ENCODE measurements at regions not wholly inside any gene's neighbourhood (a gene's known extent, or its start where the extent isn't known, plus 50 kb on each side); places are given as distances from the start of the nearest gene placed in this dataset.
"Not testable (repeated sequence)": the region's sequence is repeated elsewhere in the genome, so short reads cannot be mapped to it uniquely, and the experiment has no call there.

GRCh38 chr14:97773598-97773997, 976.4 kb downstream of the VRK1 start:
- DNase-seq = no peak

- DNase-seq = no peak
These were observed 979.8 kb downstream of the VRK1 start for GRCh38 chr14:97776890-97777558.

- no peak for DNase-seq
These were observed 980.6 kb downstream of the VRK1 start for GRCh38 chr14:97777622-97778355.

DNA sequence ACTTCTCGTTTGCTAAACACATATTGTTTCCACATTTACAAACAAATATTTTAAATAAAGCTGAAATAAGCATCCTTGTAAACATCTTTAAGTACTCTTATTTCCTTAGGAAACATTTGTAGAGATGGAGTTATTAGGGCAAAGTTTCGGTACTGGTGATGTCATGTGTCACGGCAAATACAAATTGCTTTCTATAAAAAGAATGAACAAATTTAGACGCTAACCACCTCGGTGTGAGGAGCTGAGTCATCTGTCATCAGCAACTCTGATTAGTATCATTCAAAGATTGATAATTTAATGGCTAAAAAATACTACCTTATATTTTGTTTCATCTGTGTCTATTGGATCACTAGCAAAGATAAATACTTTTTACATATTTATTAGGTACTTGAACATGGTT, 982.0 kb downstream of the VRK1 start:
- no peak for DNase-seq

DNA sequence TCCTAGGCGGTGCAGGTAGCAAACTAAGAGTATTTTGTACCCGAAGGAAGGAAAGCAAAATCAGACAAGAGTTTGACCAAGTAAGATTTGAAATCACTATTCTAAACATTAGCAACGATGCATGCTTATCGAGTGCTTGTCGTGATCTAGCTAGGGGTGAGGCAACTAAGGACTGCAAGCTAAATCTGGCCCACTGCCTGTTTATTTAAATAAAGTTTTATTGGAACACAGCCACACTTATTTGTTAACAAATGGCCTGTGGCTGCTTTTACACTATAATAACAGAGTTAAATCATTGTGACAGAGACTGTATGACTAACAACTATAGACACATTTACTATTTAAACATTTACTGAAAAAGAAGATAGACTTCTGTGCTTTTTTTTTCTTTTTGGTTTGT, 983.6 kb downstream of the VRK1 start:
- no peak for DNase-seq

- DNase-seq = no peak
These were observed 984.8 kb downstream of the VRK1 start for GRCh38 chr14:97781961-97782360.

DNA sequence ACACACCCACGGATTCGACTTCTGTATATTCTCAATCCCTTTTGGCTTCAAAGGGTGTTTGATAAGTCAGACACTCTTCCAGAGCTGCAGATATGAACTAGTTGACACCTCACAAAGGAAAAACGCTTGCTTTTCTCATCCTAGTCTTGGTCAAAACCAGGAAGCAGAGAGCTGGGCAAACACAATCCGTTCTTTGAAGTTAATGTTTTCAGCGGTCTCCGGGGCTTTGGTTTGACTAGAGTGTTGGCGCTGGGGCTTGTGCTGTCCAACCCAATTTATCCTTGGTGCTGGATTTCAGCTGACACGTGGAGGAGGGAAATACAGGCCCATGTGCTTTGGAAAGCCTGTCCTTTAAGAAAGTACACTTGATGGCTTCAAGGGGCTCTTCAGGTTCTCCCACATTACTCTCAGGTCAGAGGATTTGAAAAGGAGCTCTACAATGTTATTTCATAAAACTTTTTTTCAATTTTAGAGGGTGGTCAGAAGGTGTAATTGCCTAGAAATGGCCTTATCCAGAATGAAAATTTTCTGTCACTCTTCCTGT, 985.8 kb downstream of the VRK1 start:
- DNase-seq = peak; percentile 8

DNA sequence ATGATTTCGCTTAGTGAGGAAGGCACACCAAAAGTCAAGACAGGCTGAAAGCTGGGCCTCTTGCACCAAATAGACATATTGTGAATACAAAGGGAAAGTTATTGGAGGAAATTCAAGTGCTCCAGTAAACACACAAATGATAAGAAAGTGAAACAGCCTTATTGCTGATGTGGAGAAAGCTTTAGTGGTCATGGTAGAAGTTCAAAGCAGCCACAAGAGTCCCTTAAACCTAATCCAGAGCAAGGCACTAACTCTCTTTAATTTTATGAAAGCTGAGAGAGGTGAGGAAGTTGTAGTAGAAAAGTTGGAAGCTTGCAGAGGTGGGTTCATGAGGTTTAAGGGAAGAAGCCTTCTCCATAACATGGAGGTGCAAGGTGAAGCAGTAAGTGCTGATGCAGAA, 988.3 kb downstream of the VRK1 start:
- DNase-seq = no peak

DNA sequence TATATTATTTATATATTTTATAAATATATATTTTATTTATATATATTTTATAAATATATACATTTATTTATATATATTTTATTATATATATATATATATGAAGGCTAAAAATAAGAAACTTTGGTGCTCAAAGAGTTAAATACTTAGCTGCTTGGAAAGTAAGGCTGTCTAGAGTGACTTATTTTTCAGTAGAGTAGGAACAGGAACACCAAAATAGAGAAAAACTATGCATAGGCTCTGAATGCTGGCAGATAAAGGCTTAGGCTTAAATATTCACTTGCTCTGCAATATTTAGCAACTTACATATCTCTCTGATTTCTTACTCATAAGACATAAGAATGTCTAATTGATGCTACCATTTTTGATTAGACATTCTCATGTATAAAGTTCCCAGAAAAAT, 991.2 kb downstream of the VRK1 start:
- no peak for DNase-seq

GRCh38 chr14:97788846-97789526, 991.8 kb downstream of the VRK1 start:
- no peak for DNase-seq

- DNase-seq = no peak
These were observed 993.9 kb downstream of the VRK1 start for GRCh38 chr14:97791072-97791471.

GRCh38 chr14:97791906-97792305, 994.7 kb downstream of the VRK1 start:
- no peak for DNase-seq

- DNase-seq = no peak
These were observed 999.3 kb downstream of the VRK1 start for GRCh38 chr14:97796511-97796910.

GRCh38 chr14:97798176-97798575, 1001.0 kb downstream of the VRK1 start:
- no peak for DNase-seq

DNA sequence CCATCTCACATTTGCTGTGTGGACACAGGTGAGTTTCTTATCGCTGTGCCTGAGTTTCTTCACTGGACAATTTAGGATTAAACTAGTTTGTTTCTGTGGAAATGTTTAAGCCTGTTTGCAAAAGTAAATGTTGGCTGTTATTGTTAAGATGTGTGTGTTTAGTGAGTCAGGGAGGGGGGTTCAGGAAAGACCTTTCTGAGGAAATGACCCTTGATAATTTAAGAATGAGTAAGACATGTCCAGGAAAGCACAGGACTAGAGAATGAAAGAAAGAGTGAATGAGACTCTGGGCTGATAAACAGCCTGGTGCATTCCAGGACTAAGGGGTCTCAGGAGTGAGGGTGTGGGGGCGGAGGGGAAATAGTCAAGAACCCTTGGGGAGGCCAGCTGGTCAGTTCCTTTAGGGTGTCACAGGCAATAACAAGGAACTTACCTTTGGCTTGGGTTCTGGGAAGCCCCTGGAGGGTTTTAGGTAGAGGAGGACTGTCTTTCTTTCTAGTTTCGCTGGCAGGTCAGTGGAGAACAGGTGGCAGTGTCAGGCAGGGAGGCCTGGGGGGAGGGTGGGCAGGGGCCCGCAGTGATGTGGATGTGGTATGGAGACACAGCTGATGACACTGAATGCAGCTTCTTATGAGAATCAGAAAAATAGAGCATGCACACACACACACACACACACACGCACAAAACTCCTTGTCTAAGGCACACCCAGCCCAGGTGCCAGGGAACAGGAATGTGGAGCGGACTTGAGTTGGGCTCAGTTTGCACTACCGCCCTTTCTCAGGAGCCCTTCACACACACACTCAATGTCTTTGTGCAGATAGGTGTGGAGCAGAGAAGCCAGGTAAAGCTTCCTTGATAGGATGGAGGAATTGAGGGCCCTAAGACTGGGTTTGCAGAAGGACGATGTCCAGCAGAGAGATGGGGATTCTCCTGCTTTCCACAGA, 1005.5 kb downstream of the VRK1 start:
- DNase-seq = no peak

GRCh38 chr14:97804056-97804455, 1006.9 kb downstream of the VRK1 start:
- DNase-seq = no peak

DNA sequence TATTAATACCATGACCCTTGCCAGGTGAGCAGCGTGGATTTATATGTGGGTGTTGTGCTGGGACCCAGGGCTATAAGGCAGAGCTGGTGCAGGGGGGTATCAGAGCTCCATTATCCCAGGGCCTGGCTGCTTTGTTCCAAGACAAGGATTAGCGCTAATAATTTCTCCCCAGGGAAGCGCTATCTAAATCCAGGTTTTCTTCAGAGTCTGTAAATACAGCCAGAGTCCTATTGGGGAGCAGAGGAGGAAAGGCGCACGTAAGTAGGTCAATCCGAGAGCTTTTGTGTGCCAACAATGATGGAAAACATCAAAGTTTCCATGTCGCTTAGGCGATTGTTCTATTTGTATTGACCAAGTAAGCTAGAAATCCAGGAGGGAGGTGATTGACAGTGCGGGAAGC, 1009.7 kb downstream of the VRK1 start:
- DNase-seq = no peak

- not testable (repeated sequence) for DNase-seq
These were observed 1011.4 kb downstream of the VRK1 start for GRCh38 chr14:97808541-97808940.

DNA sequence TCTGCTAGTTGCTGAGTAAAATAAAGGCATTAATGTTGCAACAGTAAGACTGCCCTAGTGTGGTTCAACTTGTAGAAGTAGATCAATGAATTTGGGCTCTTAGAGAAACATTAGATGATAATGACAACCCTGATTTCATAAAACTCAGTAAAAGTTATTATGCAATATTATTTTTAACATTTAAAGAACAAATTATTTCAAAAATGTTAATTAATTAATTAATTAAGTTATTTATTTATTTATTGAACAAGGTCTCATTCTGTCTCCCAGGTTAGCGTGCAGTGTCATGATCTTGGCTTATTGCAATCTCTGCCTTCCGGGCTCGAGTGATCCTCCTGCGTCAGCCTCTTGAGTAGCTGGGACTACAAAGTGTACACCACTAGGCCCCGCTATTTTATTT, 1016.4 kb downstream of the VRK1 start:
- DNase-seq = no peak

GRCh38 chr14:97820781-97821180, 1023.6 kb downstream of the VRK1 start:
- no peak for DNase-seq

- no peak for DNase-seq
These were observed 1027.0 kb downstream of the VRK1 start for GRCh38 chr14:97824218-97824617.

- no peak for DNase-seq
These were observed 1030.6 kb downstream of the VRK1 start for GRCh38 chr14:97827746-97828145.

- no peak for DNase-seq
These were observed 1035.6 kb downstream of the VRK1 start for GRCh38 chr14:97832776-97833175.
